ENCODE measurements at regions not wholly inside any gene's neighbourhood (a gene's known extent, or its start where the extent isn't known, plus 50 kb on each side); places are given as distances from the start of the nearest gene placed in this dataset.

DNA sequence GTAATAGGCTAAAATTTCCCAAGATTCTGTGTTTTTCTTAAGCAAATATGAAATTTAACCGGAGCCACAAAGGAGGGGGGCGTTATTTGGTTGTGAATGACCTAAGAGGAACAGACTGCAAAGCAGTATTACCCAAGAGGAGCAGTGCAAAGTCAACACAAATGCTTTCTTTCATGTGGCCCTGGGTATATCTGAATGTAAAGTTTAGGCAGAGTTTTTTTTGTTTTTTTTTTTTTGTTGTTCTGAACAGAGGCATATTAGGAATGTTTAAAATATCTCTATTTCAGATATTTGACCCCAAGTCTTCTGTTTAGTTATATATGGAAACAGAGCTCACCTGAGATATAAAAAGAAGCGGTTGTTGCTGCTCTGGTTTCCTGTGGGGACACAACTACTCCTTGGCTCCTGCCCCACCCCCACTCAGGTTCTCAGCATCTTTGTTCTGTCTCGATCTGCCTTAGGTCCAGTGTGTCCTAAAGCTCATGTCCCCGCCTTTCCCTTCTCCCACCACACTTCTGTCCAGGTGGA lies 220.7 kb downstream of the RFC3 start:
- DNase-seq (ENCODE audit: low spot score): no peak

DNA sequence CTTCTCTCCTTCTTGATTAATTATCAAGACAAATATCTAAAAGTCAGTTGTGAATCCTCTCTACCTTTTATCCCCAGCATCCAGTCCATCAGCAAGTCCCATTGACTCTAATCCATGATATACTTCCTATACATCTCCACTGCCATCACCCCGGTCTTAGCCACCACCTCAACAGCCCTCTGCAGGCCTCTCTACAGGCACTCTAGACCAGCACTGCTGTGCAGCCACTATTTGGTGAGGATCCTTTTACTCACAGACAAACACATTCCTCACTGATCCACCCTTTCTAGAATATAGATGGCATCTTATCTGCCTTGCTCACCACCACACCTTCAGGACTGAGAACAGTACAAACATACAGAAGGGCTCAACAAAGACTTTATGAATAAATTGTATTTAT lies 221.7 kb downstream of the RFC3 start:
- DNase-seq (ENCODE audit: low spot score): no peak

DNA sequence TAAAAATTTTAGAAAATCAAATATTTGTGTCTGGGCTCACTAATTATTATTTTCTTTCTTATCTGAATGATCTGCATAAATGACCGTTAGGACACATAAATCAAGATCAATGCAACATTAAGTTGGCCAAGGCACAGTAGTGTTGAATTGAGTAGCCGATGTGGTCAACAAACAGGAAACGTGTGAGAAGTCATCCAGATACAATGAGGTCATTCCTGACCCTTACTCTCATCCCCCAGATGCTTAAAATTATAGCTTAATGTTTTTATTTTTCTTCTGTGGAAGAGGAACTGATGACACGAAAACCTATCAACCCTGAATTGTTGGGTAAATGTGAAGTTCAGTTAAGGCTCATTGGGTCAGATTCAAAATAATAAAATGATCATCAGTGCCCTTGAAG lies 222.9 kb downstream of the RFC3 start:
- no peak for DNase-seq (ENCODE audit: low spot score)

- no peak for DNase-seq (ENCODE audit: low spot score)
These were observed 226.1 kb downstream of the RFC3 start for GRCh38 chr13:34044041-34044440.

DNA sequence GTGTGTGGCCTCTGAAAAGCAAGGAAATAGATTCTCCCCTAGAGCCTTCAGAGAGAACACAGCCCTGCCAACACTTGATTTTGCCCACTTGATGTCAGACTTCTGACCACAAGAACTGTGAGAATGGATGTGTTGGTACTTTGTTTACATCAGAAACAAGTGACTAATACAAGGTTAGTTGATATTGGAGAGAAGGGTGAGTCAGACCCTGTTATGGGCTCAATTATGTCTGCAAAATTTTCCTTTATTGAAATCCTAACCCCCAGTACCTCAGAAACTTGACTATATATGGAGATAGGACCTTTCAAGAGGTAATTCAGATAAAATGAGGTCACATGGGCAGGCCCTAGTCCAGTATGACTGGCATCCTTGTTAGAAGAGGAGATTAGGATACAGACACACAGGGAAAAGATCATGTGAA lies 226.7 kb downstream of the RFC3 start:
- DNase-seq (ENCODE audit: low spot score): no peak

DNA sequence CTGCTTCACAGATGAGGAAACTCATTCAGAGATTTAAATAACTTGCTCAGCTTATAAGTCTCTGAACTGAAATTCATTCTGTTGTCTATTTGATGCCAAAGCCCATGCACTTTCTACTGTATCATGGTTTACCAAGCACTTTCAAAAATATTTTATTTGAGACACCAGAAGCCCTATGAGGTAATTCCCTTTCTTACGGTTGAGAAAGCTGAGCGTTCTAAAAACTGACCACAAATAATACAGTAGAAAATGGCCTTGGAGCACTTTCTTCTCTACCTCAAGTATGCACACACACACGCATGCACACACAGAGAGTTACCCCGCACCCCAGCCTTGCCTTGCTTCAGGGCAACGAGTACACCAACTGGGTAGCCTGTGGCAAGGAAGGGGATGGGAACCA lies 228.5 kb downstream of the RFC3 start:
- no peak for DNase-seq (ENCODE audit: low spot score)

DNA sequence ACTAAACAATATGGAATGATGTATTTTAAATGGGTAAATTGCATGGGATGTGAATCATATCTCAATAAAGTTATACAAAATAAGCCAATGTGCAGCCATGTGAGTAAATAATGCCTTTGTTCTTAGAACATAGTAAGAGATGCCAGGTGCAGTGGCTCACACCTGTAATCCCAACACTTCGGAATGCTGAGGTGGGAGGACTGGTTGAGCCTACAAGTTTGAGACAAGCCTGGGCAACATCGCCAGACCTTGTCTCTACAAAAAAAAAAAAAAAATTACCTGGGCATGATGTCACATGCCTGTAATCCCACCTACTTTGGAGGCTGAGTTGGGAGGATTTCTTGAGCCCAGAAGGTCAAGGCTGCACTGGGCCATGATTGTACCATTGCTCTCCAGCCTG lies 230.7 kb downstream of the RFC3 start:
- DNase-seq (ENCODE audit: low spot score): no peak

DNA sequence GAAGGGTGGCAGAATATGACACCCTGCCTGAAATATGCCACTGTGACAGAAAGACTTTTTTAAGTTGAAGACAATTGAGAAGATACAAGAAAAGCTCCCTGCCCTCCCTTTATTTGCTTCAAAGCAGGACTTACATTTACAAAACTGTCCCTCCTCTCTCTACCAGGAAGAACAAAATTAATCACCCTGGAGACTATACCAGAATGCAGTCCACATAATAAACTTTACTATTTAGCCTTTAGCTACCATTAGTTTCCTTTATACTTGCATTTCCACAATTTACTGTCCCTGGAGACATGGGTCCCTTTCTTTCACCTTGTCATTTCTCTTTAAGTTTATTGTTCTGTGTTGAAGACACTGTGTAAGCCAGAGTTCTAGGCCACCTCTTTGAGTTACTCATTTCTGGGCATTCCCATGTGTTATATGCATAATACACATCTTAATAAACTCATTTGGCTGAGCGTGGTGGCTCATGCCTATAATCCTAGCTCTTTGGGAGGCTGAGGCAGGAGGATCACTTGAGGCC lies 238.8 kb downstream of the RFC3 start:
- no peak for DNase-seq (ENCODE audit: low spot score)

DNA sequence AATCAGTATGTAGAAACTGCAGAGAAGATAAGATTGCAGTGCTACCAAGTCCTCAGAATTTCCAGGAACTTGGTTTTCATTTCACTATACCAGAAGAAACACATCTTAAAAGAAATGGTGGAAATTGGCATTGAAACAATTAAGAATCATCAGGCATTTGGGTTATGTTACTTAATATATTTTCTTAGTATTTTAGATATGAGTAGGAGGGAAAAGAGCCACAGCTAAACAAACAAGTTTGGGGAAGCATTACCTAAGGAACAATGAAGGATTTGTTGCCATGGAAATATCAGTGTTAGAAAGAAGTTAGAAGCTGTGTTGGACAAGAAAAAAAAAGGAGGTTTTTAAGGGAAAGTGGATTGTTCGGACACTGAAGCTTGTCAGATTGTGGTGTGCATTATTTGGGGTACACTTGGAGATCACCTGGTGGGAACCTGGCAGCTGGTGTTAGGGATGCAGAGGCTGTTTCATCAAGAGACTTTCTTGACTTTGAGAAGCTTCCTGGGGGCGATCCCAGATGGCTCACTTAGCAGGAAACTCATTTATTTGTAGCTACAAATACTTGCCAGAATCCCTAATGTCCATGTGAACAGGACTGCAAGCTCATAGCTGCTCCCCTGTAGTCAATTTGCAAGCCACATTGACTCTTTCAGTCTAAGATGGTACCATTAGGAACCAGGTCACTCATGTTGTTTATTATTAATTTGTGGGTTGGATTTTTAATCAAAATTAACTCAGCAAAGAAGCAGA lies 246.7 kb downstream of the RFC3 start:
- no peak for DNase-seq (ENCODE audit: low spot score)

DNA sequence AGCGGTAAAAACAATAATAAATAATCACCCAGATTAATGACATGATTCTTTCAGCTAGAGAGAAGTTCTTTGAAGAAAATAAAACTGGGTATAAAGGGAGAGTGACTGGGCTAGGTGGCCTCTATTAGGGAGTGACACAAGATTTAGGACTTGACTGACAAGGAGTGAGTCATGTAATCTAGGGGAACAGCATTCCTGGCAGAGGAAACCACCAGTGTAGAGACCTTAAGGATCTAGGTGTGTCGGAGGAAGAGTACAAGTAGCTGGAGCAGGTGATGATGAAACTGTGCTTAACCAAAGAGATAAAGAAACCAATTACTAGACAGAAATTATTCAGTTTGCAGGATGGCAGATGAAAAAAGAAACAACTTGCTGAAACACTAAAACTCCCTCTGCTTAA lies 248.0 kb downstream of the RFC3 start:
- DNase-seq (ENCODE audit: low spot score): no peak

DNA sequence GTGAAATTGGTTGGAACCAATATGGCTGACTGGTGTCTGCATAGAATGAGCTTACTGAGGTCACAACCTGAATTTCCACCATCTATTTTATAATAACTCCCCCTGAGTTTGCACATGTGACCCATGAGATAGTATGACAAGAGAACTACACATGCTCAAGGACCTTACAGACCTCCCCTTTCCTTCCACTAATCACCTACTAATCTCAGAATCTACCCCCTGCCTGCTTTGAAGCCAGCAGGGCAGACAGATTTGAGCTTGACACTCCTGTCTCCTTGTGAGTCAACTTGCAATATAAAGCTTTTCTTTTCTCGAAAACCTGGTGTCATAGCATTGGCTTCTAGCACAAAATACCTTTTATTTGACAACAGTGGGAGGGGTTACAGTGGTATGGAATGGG lies 248.4 kb downstream of the RFC3 start:
- no peak for DNase-seq (ENCODE audit: low spot score)

DNA sequence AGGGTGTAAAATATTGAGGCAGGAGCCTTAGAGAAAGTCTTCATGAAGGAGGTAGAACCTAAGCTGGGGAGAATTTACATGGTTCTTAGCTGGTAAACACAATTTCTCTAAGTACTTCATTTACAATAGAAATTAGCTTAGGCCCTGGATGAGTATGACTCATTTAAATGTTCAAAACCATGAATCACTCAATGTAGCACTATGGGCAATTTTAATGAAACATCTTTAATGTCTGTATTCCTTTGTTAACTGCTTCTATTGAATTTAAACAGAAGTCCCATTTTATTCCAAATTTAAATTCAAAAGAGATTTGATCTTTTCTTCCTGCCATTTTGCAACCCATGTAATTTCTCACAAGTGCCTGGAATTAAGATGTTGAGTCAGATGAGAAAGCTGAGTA lies 252.1 kb downstream of the RFC3 start:
- DNase-seq (ENCODE audit: low spot score): no peak

- no peak for DNase-seq (ENCODE audit: low spot score)
These were observed 252.8 kb downstream of the RFC3 start for GRCh38 chr13:34070544-34071303.

DNA sequence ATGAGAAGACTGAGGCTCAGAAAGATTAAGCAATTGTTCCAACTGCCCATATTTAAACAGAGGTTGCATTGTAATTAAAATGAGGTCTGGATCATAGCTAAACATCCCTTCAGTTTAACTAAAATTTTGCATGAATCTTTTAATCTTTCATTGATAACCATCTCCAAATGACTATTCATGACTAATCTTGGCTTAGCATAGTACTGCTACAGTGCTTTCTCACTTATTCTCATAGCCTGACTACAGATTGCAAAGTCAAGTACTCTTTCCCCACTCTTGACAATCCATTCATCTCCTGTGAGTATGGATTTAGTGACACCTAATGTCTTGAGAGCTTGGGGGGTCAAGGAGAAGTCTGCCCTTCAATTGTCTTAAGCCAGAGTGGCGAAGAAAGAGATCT lies 258.4 kb downstream of the RFC3 start:
- DNase-seq (ENCODE audit: low spot score): no peak

DNA sequence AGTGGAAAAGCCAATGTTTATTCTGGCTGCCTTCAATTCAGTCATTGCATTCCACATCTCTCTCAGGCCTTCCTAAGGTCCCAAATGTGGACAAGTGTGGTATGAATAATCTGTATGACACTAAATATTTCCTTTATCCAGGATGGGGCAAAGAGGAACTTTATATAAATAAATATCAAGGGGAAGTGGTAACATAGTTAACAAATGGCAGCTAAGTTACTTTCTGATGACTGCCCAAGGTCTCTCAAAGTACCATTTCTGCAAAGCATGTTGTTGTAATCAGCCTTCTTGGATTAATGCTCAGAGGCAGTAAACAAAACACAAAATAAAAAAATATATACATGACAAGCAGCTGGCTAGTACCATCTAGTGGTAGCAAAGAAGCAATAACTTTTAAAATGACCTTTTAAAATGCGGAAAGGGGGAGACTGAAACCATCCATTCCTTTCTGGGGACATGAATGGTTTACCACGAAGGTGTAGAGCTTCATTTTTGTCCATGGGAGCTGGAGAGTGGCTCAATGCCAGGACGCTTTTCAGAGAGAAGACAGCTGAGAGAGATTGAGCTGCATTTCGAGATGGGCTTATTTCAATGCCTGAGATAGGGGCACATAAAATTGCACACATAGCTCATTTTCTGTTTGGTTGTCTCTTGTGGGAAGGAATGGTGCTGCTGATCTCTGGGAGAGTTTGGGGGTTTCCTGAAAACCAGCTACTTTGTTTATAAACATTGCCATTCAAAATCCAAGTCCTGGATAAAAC lies 259.2 kb downstream of the RFC3 start:
- peak; percentile 14 for DNase-seq (ENCODE audit: low spot score)

GRCh38 chr13:34078334-34078999 lies 260.5 kb downstream of the RFC3 start:
- DNase-seq (ENCODE audit: low spot score): no peak

- DNase-seq (ENCODE audit: low spot score): peak; percentile 86
These were observed 267.3 kb downstream of the RFC3 start for GRCh38 chr13:34085204-34085603.

GRCh38 chr13:34086281-34086680 lies 268.3 kb downstream of the RFC3 start:
- no peak for DNase-seq (ENCODE audit: low spot score)

DNA sequence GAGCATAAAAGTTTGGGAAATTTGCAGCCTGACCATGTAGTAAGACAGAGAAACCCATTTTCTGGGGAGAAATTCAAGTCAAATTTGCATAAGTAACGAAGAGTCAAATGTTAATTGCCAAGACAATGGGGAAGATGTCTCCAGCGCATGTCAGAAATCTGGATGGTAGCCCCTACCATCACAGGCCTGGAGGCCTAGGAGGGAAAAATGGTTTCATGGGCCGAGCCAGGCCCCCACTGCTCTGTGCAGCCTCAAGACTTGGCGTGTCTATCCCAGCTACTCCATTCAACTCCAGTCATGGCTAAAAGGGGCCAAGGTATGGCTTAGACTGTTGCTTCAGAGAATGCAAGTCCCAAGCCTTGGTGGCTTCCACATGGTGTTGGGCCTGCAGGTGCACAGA lies 269.8 kb downstream of the RFC3 start:
- DNase-seq (ENCODE audit: low spot score): no peak

DNA sequence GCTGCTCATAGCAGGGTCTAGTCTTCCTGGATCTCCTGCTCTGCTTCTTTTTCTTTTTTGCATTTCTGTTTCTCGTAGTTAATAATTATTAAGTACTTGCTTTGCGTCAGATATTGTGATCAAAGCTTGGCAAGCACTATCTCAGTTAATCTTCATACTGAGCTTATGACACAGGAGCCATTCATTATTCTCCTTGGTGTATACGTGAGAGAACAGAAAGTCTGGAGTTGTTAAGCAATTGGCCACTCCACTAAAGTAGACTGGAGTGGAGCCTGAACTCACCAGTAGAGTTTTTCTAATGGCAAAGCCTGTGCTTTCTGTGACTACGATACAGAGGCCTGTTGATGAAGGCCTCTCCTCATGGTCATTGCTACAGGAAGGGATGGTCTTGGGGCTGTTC lies 285.9 kb downstream of the RFC3 start:
- no peak for DNase-seq (ENCODE audit: low spot score)

DNA sequence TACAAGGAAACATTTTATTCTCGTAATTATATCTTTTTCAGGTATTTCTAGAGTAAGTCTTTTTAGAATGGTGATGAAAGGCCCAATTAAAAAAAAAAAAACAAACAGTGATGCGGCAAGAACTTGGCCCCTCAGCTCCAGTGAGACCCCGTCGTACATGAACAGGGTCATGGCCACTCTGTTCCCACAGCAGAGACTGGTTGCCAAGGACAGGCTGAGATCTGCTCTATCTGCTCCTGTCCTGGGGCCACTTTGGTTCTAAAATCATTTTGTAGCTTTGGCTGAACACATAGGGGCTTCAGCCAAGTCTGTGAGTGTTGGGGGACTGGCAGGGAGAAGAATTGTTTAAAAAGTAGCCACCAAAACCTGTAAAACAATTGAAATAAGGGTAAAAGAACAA lies 286.9 kb downstream of the RFC3 start:
- DNase-seq (ENCODE audit: low spot score): no peak

GRCh38 chr13:34107806-34108205 lies 289.9 kb downstream of the RFC3 start:
- DNase-seq (ENCODE audit: low spot score): no peak
